ENCODE measurements at regions not wholly inside any gene's neighbourhood (a gene's known extent, or its start where the extent isn't known, plus 50 kb on each side); places are given as distances from the start of the nearest gene placed in this dataset.

DNA sequence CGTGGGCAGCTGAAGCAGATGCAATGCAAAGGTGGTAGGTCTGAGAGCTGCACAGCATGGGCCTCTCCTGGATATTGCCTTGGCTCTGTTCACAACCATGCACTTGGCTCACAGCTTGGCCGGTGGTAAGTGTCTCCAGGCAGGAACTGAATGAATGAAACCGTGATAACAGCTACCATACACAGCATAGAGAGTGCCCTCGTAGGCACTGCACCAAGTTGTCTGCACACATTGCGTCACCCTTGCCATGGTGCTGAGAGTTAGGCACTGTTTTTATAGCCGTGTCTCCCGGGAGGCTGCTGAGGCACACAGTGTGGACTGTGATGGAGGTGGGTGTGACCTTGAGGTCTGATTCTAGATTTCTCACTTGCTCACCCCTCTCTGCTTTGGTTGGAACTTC is 157.6 kb upstream of the VASH1 start:
- Histone ChIP-seq H3K27ac (ENCODE audit: low read length) (no peak overlapping the region), H3K36me3 (ENCODE audit: control insufficient read depth, insufficient read depth, low read length) (no peaks in the 10 kb centered on the region), H3K4me3 (ENCODE audit: low read length) (no peak overlapping the region), H3K4me1 (ENCODE audit: control insufficient read depth, insufficient read depth, low read length) (no peaks in the 10 kb centered on the region), H3K9me3 (ENCODE audit: control insufficient read depth, insufficient read depth, low read length) (no peaks in the 10 kb centered on the region), H3K27me3 (ENCODE audit: control insufficient read depth, insufficient read depth, low read length) (no peaks in the 10 kb centered on the region)
- WGBS (ENCODE audit: insufficient coverage), result 75% methylated on average over 7 of the region's 7 CpGs
- ATAC-seq (peak in 1 of 3 donors; percentile 27), DNase-seq (no peak)
- no peaks in the 10 kb centered on the region for H3K9me3 Mint-ChIP-seq
- intact Hi-C loops (cut with micrococcal nuclease), result no loop called here
- TF ChIP-seq, protein P1, sequence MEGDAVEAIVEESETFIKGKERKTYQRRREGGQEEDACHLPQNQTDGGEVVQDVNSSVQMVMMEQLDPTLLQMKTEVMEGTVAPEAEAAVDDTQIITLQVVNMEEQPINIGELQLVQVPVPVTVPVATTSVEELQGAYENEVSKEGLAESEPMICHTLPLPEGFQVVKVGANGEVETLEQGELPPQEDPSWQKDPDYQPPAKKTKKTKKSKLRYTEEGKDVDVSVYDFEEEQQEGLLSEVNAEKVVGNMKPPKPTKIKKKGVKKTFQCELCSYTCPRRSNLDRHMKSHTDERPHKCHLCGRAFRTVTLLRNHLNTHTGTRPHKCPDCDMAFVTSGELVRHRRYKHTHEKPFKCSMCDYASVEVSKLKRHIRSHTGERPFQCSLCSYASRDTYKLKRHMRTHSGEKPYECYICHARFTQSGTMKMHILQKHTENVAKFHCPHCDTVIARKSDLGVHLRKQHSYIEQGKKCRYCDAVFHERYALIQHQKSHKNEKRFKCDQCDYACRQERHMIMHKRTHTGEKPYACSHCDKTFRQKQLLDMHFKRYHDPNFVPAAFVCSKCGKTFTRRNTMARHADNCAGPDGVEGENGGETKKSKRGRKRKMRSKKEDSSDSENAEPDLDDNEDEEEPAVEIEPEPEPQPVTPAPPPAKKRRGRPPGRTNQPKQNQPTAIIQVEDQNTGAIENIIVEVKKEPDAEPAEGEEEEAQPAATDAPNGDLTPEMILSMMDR (IDR thresholded peaks at IDR 0.05), result no peak
- no peak overlapping the region for H3K4me3 Mint-ChIP-seq
- H3K36me3 Mint-ChIP-seq, result no peaks in the 10 kb centered on the region
- H3K4me1 Mint-ChIP-seq, result no peaks in the 10 kb centered on the region
- peaks cover 10 to 14% of the 10 kb centered on the region in 2 donors for H3K27me3 Mint-ChIP-seq (ENCODE audit: low read depth in 2 of 2)
- no peak overlapping the region for H3K27ac Mint-ChIP-seq

DNA sequence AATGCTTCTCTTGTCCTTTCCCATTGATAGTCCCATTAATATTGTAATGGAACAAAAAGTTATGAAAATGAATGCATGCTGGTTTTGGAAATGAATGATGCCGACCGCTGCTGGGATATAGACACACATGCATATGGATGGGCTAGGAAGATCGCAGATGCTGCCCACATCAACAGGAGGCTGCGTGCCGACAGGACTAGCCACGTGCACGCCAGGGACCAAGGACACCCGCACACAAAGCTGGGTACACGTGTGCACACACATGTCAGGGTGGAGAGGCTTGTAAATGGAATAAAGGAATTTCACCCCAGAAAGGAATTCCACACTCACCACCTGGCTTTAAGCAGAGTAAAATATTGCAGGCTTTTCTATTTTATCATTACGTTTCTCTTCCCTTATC is 153.8 kb upstream of the VASH1 start:
- Histone ChIP-seq H3K27me3 (ENCODE audit: control insufficient read depth, insufficient read depth, low read length) (peaks cover 2% of the 10 kb centered on the region), H3K36me3 (ENCODE audit: control insufficient read depth, insufficient read depth, low read length) (no peaks in the 10 kb centered on the region), H3K27ac (ENCODE audit: low read length) (no peak overlapping the region), H3K4me1 (ENCODE audit: control insufficient read depth, insufficient read depth, low read length) (no peaks in the 10 kb centered on the region), H3K9me3 (ENCODE audit: control insufficient read depth, insufficient read depth, low read length) (no peaks in the 10 kb centered on the region), H3K4me3 (ENCODE audit: low read length) (no peak overlapping the region)
- no peak overlapping the region for H3K27ac Mint-ChIP-seq
- H3K4me3 Mint-ChIP-seq, result no peak overlapping the region
- no peaks in the 10 kb centered on the region for H3K36me3 Mint-ChIP-seq
- H3K27me3 Mint-ChIP-seq (ENCODE audit: low read depth in 2 of 2), result peaks cover 10 to 14% of the 10 kb centered on the region in 2 donors
- H3K9me3 Mint-ChIP-seq, result no peaks in the 10 kb centered on the region
- H3K4me1 Mint-ChIP-seq, result no peaks in the 10 kb centered on the region
- DNase-seq, result no peak
- TF ChIP-seq, protein P1 (IDR thresholded peaks at IDR 0.05), result no peak
- ATAC-seq, result no peak
- intact Hi-C loops (cut with micrococcal nuclease), result no loop called here
- 94% methylated on average over 10 of the region's 10 CpGs for WGBS (ENCODE audit: insufficient coverage)

DNA sequence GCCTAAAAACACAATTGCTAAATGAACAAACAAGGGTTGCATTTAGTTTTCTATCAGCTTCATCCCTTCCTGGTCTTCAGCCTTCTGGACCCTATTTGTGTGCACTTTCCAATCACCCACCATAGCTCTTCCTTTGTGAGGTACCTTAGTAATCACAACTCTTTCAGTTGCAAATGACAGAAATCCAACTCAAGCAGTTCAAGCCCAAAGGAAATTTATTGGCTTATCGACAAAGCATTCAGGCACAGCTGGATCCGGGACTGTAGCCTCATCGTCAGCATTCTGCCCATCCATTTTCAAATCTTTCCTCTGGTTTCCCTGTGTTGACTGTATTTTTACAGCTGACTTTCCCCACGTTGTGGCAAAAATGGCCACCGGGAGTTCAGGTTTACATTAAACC is 148.6 kb upstream of the VASH1 start:
- TF ChIP-seq, protein P1 (IDR thresholded peaks at IDR 0.05), result no peak
- Mint-ChIP-seq H3K4me1 (no peaks in the 10 kb centered on the region), H3K9me3 (peaks cover 3 to 4% of the 10 kb centered on the region in 2 donors), H3K27ac (no peak overlapping the region), H3K36me3 (peaks cover 12% of the 10 kb centered on the region), H3K27me3 (ENCODE audit: low read depth in 2 of 2) (peaks cover 6 to 25% of the 10 kb centered on the region in 2 donors), H3K4me3 (no peak overlapping the region)
- DNase-seq (no peak), ATAC-seq (no peak)
- intact Hi-C loops (cut with micrococcal nuclease), result no loop called here
- Histone ChIP-seq H3K4me3 (ENCODE audit: low read length) (no peak overlapping the region), H3K36me3 (ENCODE audit: control insufficient read depth, insufficient read depth, low read length) (no peaks in the 10 kb centered on the region), H3K4me1 (ENCODE audit: control insufficient read depth, insufficient read depth, low read length) (no peaks in the 10 kb centered on the region), H3K27ac (ENCODE audit: low read length) (no peak overlapping the region), H3K27me3 (ENCODE audit: control insufficient read depth, insufficient read depth, low read length) (peaks cover 2% of the 10 kb centered on the region), H3K9me3 (ENCODE audit: control insufficient read depth, insufficient read depth, low read length) (no peaks in the 10 kb centered on the region)
- 53% methylated on average over 5 of the region's 5 CpGs for WGBS (ENCODE audit: insufficient coverage)

DNA sequence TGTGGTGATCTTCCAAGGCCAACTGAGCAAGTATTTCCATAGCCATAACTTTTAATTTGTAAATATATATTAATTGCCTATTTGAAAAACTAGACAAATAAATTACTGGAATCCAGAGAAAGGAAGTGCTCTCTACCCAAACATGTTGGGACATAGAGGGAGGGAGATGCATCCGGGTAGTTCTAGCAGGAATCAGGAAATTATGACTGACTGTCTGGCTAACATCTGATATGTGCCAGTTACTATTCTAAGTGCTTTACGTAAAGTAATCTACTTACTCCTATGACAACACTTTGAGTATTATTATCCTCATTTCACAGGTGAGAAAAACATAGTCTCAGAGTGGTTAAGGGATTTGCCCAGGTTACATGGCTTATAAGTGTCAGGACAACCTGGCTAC is 147.7 kb upstream of the VASH1 start:
- H3K36me3 Mint-ChIP-seq, result peaks cover 14% of the 10 kb centered on the region

More for the DNA sequence above, 147.7 kb upstream of the VASH1 start:
- Histone ChIP-seq H3K27ac (ENCODE audit: low read length) (no peak overlapping the region), H3K4me3 (ENCODE audit: low read length) (no peak overlapping the region), H3K4me1 (ENCODE audit: control insufficient read depth, insufficient read depth, low read length) (no peaks in the 10 kb centered on the region), H3K27me3 (ENCODE audit: control insufficient read depth, insufficient read depth, low read length) (peaks cover 2% of the 10 kb centered on the region), H3K9me3 (ENCODE audit: control insufficient read depth, insufficient read depth, low read length) (peaks cover 5% of the 10 kb centered on the region), H3K36me3 (ENCODE audit: control insufficient read depth, insufficient read depth, low read length) (no peaks in the 10 kb centered on the region)
- ATAC-seq, result peak in 1 of 3 donors; percentile 7
- Mint-ChIP-seq H3K27ac (no peak overlapping the region), H3K9me3 (peaks cover 3 to 4% of the 10 kb centered on the region in 2 donors), H3K4me3 (no peak overlapping the region), H3K27me3 (ENCODE audit: low read depth in 2 of 2) (peaks cover 6 to 25% of the 10 kb centered on the region in 2 donors), H3K4me1 (no peaks in the 10 kb centered on the region)
- TF ChIP-seq, protein P1 (IDR thresholded peaks at IDR 0.05), result no peak
- DNase-seq, result no peak
- intact Hi-C loops (cut with micrococcal nuclease), result no loop called here
- WGBS (ENCODE audit: insufficient coverage), result no CpG with 5 or more reads among the region's 2 CpGs
